Skeletal muscle tissue (tissue), 3 donors: ENCODE measurements at regions not wholly inside any gene's neighbourhood (a gene's known extent, or its start where the extent isn't known, plus 50 kb on each side); places are given as distances from the start of the nearest gene placed in this dataset.
"Not testable (repeated sequence)": the region's sequence is repeated elsewhere in the genome, so short reads cannot be mapped to it uniquely, and the experiment has no call there.

ENCODE experiments used
- H3K27ac ChIP-seq: one replicate; pipeline ENCODE4 v1.7.0; 2013; ENCODE audit warnings: mild to moderate bottlenecking, low read depth, low read length, inconsistent platforms
- H3K27me3 ChIP-seq, 3 donors: one replicate each; pipeline ENCODE4 v1.7.0; 2013; ENCODE audit warnings: low read length in 3 of 3; ENCODE audit not compliant: control insufficient read depth in 3 of 3, insufficient read depth in 3 of 3
- H3K36me3 ChIP-seq, 3 donors: one replicate each; pipeline ENCODE4 v1.7.0; 2013; ENCODE audit warnings: low read length in 3 of 3; ENCODE audit not compliant: control insufficient read depth in 3 of 3, insufficient read depth in 3 of 3
- H3K4me1 ChIP-seq, 3 donors: one replicate each; pipeline ENCODE4 v1.7.0; 2013; ENCODE audit warnings: low read length in 3 of 3, mild to moderate bottlenecking in 3 of 3; ENCODE audit not compliant: control insufficient read depth in 3 of 3, insufficient read depth in 3 of 3
- H3K4me3 ChIP-seq, 3 donors: one replicate each; pipeline ENCODE4 v1.7.0; 2013; ENCODE audit warnings: low read length in 3 of 3
- H3K9ac ChIP-seq, 3 donors: one replicate each; pipeline ENCODE4 v1.7.0; 2013; ENCODE audit warnings: low read length in 3 of 3, mild to moderate bottlenecking in 3 of 3, moderate library complexity in 2 of 3, low read depth in 1 of 3
- H3K9me3 ChIP-seq, 3 donors: one replicate each; pipeline ENCODE4 v1.7.0; 2013; ENCODE audit warnings: low read length in 3 of 3; ENCODE audit not compliant: control insufficient read depth in 3 of 3
- donor health status: Osteomylitis.

GRCh38 chr4:66160606-66161005 lies 490.3 kb upstream of the EPHA5 start:
- Histone ChIP-seq H3K4me3 (no peak overlapping the region), H3K27ac (no peak overlapping the region), H3K9ac (no peak overlapping the region), H3K9me3 (peaks cover 0 to 8% (median 0%) of the 10 kb centered on the region in 3 donors), H3K27me3 (no peaks in the 10 kb centered on the region), H3K4me1 (no peaks in the 10 kb centered on the region), H3K36me3 (no peaks in the 10 kb centered on the region)

- H3K36me3 ChIP-seq: no peaks in the 10 kb centered on the region
These were observed 487.3 kb upstream of the EPHA5 start for GRCh38 chr4:66157594-66157993.

GRCh38 chr4:66130042-66130441 lies 459.8 kb upstream of the EPHA5 start:
- H3K4me1 ChIP-seq: no peaks in the 10 kb centered on the region
- no peak overlapping the region for H3K9ac ChIP-seq
- no peaks in the 10 kb centered on the region for H3K9me3 ChIP-seq
- no peaks in the 10 kb centered on the region for H3K27me3 ChIP-seq
- no peak overlapping the region for H3K27ac ChIP-seq
- H3K4me3 ChIP-seq: no peak overlapping the region
- H3K36me3 ChIP-seq: no peaks in the 10 kb centered on the region

More at GRCh38 chr4:66157594-66157993, 487.3 kb upstream of the EPHA5 start:
- no peak overlapping the region for H3K9ac ChIP-seq
- no peaks in the 10 kb centered on the region for H3K9me3 ChIP-seq
- no peak overlapping the region for H3K27ac ChIP-seq
- no peaks in the 10 kb centered on the region for H3K4me1 ChIP-seq
- no peak overlapping the region for H3K4me3 ChIP-seq
- no peaks in the 10 kb centered on the region for H3K27me3 ChIP-seq

GRCh38 chr4:66123831-66124413 lies 453.6 kb upstream of the EPHA5 start:
- Histone ChIP-seq H3K4me3 (no peak overlapping the region), H3K27ac (no peak overlapping the region), H3K9me3 (no peaks in the 10 kb centered on the region), H3K4me1 (no peaks in the 10 kb centered on the region), H3K27me3 (no peaks in the 10 kb centered on the region), H3K9ac (no peak overlapping the region), H3K36me3 (no peaks in the 10 kb centered on the region)

GRCh38 chr4:66123190-66123589 lies 452.9 kb upstream of the EPHA5 start:
- no peaks in the 10 kb centered on the region for H3K36me3 ChIP-seq
- no peaks in the 10 kb centered on the region for H3K9me3 ChIP-seq
- H3K9ac ChIP-seq: no peak overlapping the region
- no peak overlapping the region for H3K27ac ChIP-seq
- no peaks in the 10 kb centered on the region for H3K27me3 ChIP-seq
- no peak overlapping the region for H3K4me3 ChIP-seq
- no peaks in the 10 kb centered on the region for H3K4me1 ChIP-seq

DNA sequence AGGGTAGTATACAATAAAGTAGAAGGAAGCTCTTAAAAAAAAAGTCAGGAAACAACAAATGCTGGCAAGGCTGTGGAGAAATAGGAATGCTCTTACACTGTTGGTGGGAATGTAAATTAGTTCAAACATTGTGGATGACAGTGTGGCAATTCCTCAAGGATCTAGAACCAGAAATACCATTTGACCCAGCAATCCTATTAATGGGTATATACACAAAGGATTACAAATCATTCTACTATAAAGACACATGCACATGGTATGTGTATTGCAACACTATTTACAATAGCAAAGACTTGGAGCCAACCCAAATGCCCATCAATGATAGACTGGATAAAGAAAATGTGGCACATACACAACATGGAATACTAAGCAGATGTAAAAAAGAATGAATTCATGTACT lies 444.9 kb upstream of the EPHA5 start:
- not testable (repeated sequence) for H3K4me3 ChIP-seq, H3K9ac ChIP-seq, H3K4me1 ChIP-seq, H3K27me3 ChIP-seq, H3K27ac ChIP-seq, H3K9me3 ChIP-seq, H3K36me3 ChIP-seq

DNA sequence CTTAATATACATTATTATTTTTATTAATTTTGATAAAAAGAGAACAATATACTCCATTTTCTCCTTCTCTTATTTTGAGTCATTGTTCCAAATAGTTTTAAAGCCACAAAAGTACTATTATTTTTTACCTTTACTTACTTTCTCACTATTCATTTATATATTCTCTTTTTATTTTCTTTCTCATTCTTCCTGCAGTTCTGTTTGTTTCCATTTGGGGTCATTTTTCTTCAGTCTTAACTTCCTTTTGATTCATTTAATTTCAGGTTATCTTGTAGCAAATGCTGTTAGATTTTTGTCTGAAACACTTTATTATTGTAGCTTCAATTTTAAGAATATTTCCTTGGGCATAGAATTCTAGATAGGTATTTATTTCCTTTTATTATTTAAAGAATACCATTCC lies 438.6 kb upstream of the EPHA5 start:
- no peak overlapping the region for H3K4me3 ChIP-seq
- no peaks in the 10 kb centered on the region for H3K4me1 ChIP-seq
- no peaks in the 10 kb centered on the region for H3K27me3 ChIP-seq
- H3K9me3 ChIP-seq: no peaks in the 10 kb centered on the region
- no peak overlapping the region for H3K27ac ChIP-seq
- no peak overlapping the region for H3K9ac ChIP-seq
- no peaks in the 10 kb centered on the region for H3K36me3 ChIP-seq

- Histone ChIP-seq H3K27ac (no peak overlapping the region), H3K27me3 (no peaks in the 10 kb centered on the region), H3K36me3 (no peaks in the 10 kb centered on the region), H3K9ac (no peak overlapping the region), H3K4me3 (no peak overlapping the region), H3K9me3 (no peaks in the 10 kb centered on the region), H3K4me1 (no peaks in the 10 kb centered on the region)
These were observed 426.9 kb upstream of the EPHA5 start for GRCh38 chr4:66097218-66097617.

DNA sequence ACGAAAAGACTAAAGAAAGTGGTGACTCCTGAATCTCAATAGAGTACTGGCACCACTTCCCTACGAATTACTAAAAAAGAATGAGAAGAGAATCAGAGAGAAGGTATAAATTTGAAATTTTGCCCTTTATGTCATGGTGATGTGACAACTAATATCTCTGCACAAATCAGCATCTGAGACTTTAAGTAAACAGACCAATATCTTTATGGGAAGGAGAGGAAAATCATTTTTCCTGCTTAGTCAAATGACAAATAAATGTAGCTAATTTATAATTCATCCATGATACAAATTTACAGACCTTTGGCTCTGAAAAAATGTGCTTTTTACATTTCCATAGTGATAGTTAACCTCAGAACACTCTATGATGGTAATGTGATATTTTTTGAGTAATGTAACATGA lies 424.8 kb upstream of the EPHA5 start:
- Histone ChIP-seq H3K9ac (no peak overlapping the region), H3K4me3 (no peak overlapping the region), H3K36me3 (no peaks in the 10 kb centered on the region), H3K27me3 (no peaks in the 10 kb centered on the region), H3K4me1 (no peaks in the 10 kb centered on the region), H3K27ac (no peak overlapping the region), H3K9me3 (no peaks in the 10 kb centered on the region)

GRCh38 chr4:66094070-66094469 lies 423.8 kb upstream of the EPHA5 start:
- no peak overlapping the region for H3K9ac ChIP-seq
- no peaks in the 10 kb centered on the region for H3K9me3 ChIP-seq
- no peaks in the 10 kb centered on the region for H3K36me3 ChIP-seq
- H3K27ac ChIP-seq: no peak overlapping the region
- H3K27me3 ChIP-seq: no peaks in the 10 kb centered on the region
- no peaks in the 10 kb centered on the region for H3K4me1 ChIP-seq
- no peak overlapping the region for H3K4me3 ChIP-seq

DNA sequence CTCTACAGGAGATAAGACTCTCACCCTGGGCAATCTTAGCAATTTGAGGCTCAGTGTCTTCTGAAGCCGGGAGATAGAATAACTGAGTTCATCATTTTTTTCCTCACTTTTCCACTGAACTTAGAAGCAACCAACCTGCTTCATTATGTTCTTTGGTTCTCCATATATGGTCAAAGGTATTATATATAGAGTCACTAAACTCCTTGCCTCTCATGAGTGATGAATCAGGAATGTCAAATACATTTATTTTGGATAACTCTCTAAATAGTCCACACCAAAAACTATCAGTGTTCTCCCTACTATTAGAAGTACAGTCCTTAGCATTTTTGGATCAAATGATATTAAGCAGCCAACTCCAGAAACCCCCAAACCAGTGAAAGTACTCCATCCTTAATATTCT lies 421.5 kb upstream of the EPHA5 start:
- Histone ChIP-seq H3K27ac (no peak overlapping the region), H3K4me3 (no peak overlapping the region), H3K9me3 (no peaks in the 10 kb centered on the region), H3K9ac (no peak overlapping the region), H3K4me1 (no peaks in the 10 kb centered on the region), H3K27me3 (no peaks in the 10 kb centered on the region), H3K36me3 (no peaks in the 10 kb centered on the region)
